ENCODE measurements at regions not wholly inside any gene's neighbourhood (a gene's known extent, or its start where the extent isn't known, plus 50 kb on each side); places are given as distances from the start of the nearest gene placed in this dataset.

GRCh38 chr3:127081001-127081720 lies 98.2 kb downstream of the PLXNA1 start:
- Histone ChIP-seq H3K79me2 (ENCODE audit: low read depth) (no peaks in the 10 kb centered on the region), H3K4me1 (peaks cover 6% of the 10 kb centered on the region), H3K27ac (no peak overlapping the region), H3K4me2 (no peak overlapping the region), H3K27me3 (no peaks in the 10 kb centered on the region), H3K9me3 (ENCODE audit: low read depth) (no peaks in the 10 kb centered on the region), H3F3A (ENCODE audit: low read depth) (no peaks in the 10 kb centered on the region), H3K4me3 (no peak overlapping the region), H3K9ac (no peak overlapping the region), H2AFZ (replicated peaks) (no peak overlapping the region), H3K36me3 (no peaks in the 10 kb centered on the region), H4K20me1 (ENCODE audit: low read depth) (no peaks in the 10 kb centered on the region)
- TF ChIP-seq CTCF (IDR thresholded peaks at IDR 0.05): no peak
- no peak for TF ChIP-seq EZH2 (IDR thresholded peaks at IDR 0.05)
- TF ChIP-seq EZH2phosphoT487 (IDR thresholded peaks at IDR 0.05): no peak
- H3K4me1 Mint-ChIP-seq: peaks cover 27% of the 10 kb centered on the region
- no peak for DNase-seq (ENCODE audit: low spot score)
- H3K4me3 Mint-ChIP-seq: no peak overlapping the region
- H3K27me3 Mint-ChIP-seq (ENCODE audit: insufficient read depth, low read depth): peaks cover 26% of the 10 kb centered on the region
- H3K9me3 Mint-ChIP-seq: peaks cover 2% of the 10 kb centered on the region
- H3K27ac Mint-ChIP-seq: no peak overlapping the region
- no peaks in the 10 kb centered on the region for H3K36me3 Mint-ChIP-seq

DNA sequence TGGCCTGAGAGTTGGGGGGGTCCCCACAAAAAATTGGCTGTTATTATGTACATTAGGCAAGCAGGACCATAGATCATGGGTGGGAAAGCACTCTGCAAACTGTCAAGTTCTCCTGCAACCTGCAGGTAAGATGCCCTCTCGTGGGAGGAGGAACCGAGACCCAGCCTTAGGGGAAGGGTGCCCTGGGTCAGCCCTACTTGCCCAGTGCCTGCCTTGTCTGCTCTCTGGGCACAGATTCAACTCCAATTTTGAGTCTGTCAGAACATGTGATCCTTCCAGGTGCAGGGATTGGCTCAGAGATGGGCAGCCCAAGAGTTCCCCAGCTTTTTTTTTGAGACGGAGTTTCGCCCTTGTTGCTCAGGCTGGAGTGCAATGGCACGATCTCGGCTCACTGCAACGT lies 99.2 kb downstream of the PLXNA1 start:
- DNase-seq (ENCODE audit: low spot score): no peak
- H3K36me3 Mint-ChIP-seq: no peaks in the 10 kb centered on the region
- Histone ChIP-seq H3F3A (ENCODE audit: low read depth) (no peaks in the 10 kb centered on the region), H3K79me2 (ENCODE audit: low read depth) (no peaks in the 10 kb centered on the region), H3K4me3 (no peak overlapping the region), H3K4me1 (peaks cover 6% of the 10 kb centered on the region), H3K9me3 (ENCODE audit: low read depth) (no peaks in the 10 kb centered on the region), H3K4me2 (no peak overlapping the region), H3K27me3 (no peaks in the 10 kb centered on the region), H3K9ac (no peak overlapping the region), H2AFZ (replicated peaks) (no peak overlapping the region), H4K20me1 (ENCODE audit: low read depth) (no peaks in the 10 kb centered on the region), H3K36me3 (no peaks in the 10 kb centered on the region), H3K27ac (no peak overlapping the region)
- H3K27ac Mint-ChIP-seq: no peak overlapping the region
- peaks cover 6% of the 10 kb centered on the region for H3K9me3 Mint-ChIP-seq
- H3K4me1 Mint-ChIP-seq: peaks cover 24% of the 10 kb centered on the region
- no peak for TF ChIP-seq EZH2 (IDR thresholded peaks at IDR 0.05)
- TF ChIP-seq EZH2phosphoT487 (IDR thresholded peaks at IDR 0.05): no peak
- TF ChIP-seq CTCF (IDR thresholded peaks at IDR 0.05): no peak
- no peak overlapping the region for H3K4me3 Mint-ChIP-seq
- peaks cover 25% of the 10 kb centered on the region for H3K27me3 Mint-ChIP-seq (ENCODE audit: insufficient read depth, low read depth)

GRCh38 chr3:127083778-127084397 lies 101.0 kb downstream of the PLXNA1 start:
- Mint-ChIP-seq H3K4me1 (peaks cover 17% of the 10 kb centered on the region), H3K9me3 (peaks cover 4% of the 10 kb centered on the region), H3K4me3 (no peak overlapping the region), H3K27ac (peak overlapping the region; percentile 95), H3K27me3 (ENCODE audit: insufficient read depth, low read depth) (peaks cover 21% of the 10 kb centered on the region), H3K36me3 (no peaks in the 10 kb centered on the region)
- no peaks in the 10 kb centered on the region for H3F3A ChIP-seq (ENCODE audit: low read depth)
- no peaks in the 10 kb centered on the region for H4K20me1 ChIP-seq (ENCODE audit: low read depth)
- no peaks in the 10 kb centered on the region for H3K36me3 ChIP-seq
- H3K4me3 ChIP-seq: no peak overlapping the region
- H3K79me2 ChIP-seq (ENCODE audit: low read depth): no peaks in the 10 kb centered on the region
- H3K4me1 ChIP-seq: no peaks in the 10 kb centered on the region
- H3K9ac ChIP-seq: no peak overlapping the region
- H3K27ac ChIP-seq: no peak overlapping the region
- no peak overlapping the region for H3K4me2 ChIP-seq
- TF ChIP-seq CTCF (IDR thresholded peaks at IDR 0.05): no peak
- TF ChIP-seq EZH2phosphoT487 (IDR thresholded peaks at IDR 0.05): no peak
- TF ChIP-seq EZH2 (IDR thresholded peaks at IDR 0.05): no peak
- DNase-seq (ENCODE audit: low spot score): no peak
- H3K27me3 ChIP-seq: no peaks in the 10 kb centered on the region
- no peaks in the 10 kb centered on the region for H3K9me3 ChIP-seq (ENCODE audit: low read depth)
- no peak overlapping the region for H2AFZ ChIP-seq (replicated peaks)
